Activated T-helper 2 cell treated with anti-CD3 and anti-CD28 coated beads, Interferon-gamma antibody, Interleukin-2, Interleukin-4, amounts not matched to agents 10 μg/mL and 5 μg/mL and 100 μg/mL, durations not matched to agents 14 hours and 24 hours and 36 hours (primary cell): ENCODE measurements at regions not wholly inside any gene's neighbourhood (a gene's known extent, or its start where the extent isn't known, plus 50 kb on each side); places are given as distances from the start of the nearest gene placed in this dataset.
"Not testable (repeated sequence)": the region's sequence is repeated elsewhere in the genome, so short reads cannot be mapped to it uniquely, and the experiment has no call there.

Source experiments
- DNase-seq: peaks from one replicate; pipeline ENCODE4 v3.0.0; 2021; ENCODE audit warnings: low spot score
- H3K27ac Mint-ChIP-seq: one replicate; pipeline ENCODE4 v1.8.0; 2021; ENCODE audit warnings: mixed read lengths
- H3K27me3 Mint-ChIP-seq: one replicate; pipeline ENCODE4 v1.8.0; 2021; ENCODE audit warnings: low read depth, mixed read lengths
- H3K36me3 Mint-ChIP-seq: one replicate; pipeline ENCODE4 v1.8.0; 2021; ENCODE audit warnings: low read depth, mixed read lengths
- H3K4me1 Mint-ChIP-seq: one replicate; pipeline ENCODE4 v1.8.0; 2021; ENCODE audit warnings: low read depth, mixed read lengths
- H3K4me3 Mint-ChIP-seq: one replicate; pipeline ENCODE4 v1.8.0; 2021; ENCODE audit warnings: low read depth, mild to moderate bottlenecking, moderate library complexity, mixed read lengths
- H3K9me3 Mint-ChIP-seq: one replicate; pipeline ENCODE4 v1.8.0; 2021; ENCODE audit warnings: mixed read lengths
- intact Hi-C: fragments of 100-400 bp; cut with micrococcal nuclease; formaldehyde crosslinking; loops from one replicate; pipeline ENCODE4 v1.15.1; 2023

DNA sequence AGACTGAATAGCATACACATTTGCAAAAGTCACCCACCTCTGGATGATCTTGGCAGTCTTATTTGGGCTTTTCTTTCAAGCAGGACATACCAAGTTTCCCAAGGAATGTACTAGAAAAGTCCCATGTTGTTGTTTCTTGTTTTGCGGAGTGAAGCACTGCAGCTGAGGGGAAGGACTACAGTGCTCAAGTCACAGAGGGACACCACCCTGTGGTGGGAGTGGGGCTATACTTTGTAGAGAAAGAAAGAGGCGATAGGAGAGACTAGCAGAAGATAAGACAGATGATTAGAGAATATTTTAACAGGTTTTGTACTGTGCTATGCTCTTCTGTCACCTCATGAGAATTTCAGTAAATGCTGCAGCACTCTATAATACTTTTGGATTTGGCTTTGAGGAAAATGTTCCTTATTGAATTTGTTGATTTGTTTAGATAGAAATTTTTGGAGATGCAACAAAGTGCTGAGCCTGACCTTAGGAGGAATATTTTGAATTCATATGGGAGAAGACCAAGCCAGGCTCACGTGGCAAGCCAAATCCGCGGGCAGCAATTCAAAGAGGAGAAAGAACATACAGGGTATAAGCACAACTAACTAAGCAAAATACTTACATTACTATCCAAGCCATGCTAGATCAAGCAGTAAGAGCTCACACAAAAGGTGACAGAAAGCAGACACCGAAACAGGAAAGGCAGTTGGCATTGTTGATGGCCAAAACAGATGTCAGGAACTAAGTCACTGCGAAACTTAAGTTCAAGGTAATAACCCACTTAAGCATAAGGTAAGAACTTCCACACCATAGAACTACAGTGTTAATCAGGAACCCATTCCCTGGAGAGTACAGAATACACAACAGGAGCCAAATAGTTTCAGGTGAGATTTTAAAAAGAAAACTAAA lies 280.3 kb upstream of the INTU start:
- Mint-ChIP-seq H3K36me3 (no peaks in the 10 kb centered on the region), H3K27ac (no peak overlapping the region), H3K9me3 (no peaks in the 10 kb centered on the region), H3K4me1 (no peaks in the 10 kb centered on the region), H3K27me3 (no peaks in the 10 kb centered on the region), H3K4me3 (no peak overlapping the region)
- DNase-seq, result no peak
- intact Hi-C loops, result no loop called here

DNA sequence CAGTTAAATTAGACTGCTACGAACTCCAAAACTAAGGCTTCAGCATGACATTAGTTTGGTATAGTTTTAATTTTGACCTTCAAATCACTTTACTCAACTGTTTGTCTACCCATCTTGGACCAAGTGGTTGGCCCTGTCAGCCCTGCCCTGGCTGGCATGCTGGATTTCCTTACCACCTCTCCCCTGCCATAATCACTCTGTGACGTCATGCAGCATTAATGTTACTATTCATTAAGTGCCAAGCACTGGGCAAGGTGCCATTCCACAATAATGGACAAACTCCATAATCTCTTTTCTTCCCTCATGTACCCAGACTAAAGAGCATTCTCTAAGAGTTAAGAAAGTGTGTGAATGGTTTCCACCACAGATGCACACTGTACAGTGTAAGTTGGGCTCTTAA lies 277.0 kb upstream of the INTU start:
- Mint-ChIP-seq H3K4me3 (no peak overlapping the region), H3K4me1 (no peaks in the 10 kb centered on the region), H3K27me3 (no peaks in the 10 kb centered on the region), H3K9me3 (no peaks in the 10 kb centered on the region), H3K27ac (no peak overlapping the region), H3K36me3 (no peaks in the 10 kb centered on the region)
- DNase-seq, result no peak
- intact Hi-C loops, result no loop called here

DNA sequence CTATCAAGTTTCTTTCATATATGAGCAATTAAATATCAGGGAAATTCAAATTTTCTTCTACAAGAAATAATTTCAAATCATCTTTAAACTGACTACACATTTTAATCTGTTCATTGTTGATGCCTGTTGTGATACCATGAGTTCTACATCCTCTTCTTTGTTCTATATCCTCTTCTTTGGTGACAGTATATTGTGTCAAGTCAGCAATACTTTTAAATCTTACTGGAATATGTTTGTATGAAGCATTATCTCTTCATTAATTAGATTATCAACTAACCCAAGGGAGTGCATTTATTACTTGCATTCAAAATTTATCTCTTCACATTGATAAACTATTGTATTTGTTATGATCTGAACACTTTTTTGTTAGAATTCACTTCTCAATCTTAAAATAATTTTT lies 275.0 kb upstream of the INTU start:
- peaks cover 8% of the 10 kb centered on the region for H3K9me3 Mint-ChIP-seq
- no peaks in the 10 kb centered on the region for H3K27me3 Mint-ChIP-seq
- intact Hi-C loops, result no loop called here
- no peak overlapping the region for H3K4me3 Mint-ChIP-seq
- H3K4me1 Mint-ChIP-seq, result no peaks in the 10 kb centered on the region
- H3K36me3 Mint-ChIP-seq, result no peaks in the 10 kb centered on the region
- no peak overlapping the region for H3K27ac Mint-ChIP-seq
- no peak for DNase-seq

DNA sequence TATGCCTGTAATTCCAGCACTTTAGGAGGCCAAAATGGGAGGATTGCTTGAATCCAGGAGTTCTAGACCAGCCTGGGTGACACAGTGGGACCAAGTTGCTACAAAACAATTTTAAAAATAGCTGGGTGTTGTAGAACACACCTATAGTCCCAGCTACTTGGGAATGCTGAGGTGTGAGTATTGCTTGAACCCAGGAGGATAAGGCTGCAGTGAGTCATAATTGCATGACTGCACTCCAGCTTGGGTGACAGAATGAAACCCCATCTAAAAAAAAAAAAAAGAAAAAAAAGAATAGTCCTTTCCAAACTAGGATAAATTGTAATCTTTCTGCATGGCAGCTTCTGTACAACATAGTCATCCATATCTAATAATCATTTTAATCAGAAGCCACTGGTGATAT lies 270.1 kb upstream of the INTU start:
- Mint-ChIP-seq H3K4me3 (no peak overlapping the region), H3K27me3 (no peaks in the 10 kb centered on the region), H3K36me3 (no peaks in the 10 kb centered on the region), H3K27ac (no peak overlapping the region), H3K9me3 (peaks cover 8% of the 10 kb centered on the region), H3K4me1 (no peaks in the 10 kb centered on the region)
- no peak for DNase-seq
- intact Hi-C loops, result no loop called here

DNA sequence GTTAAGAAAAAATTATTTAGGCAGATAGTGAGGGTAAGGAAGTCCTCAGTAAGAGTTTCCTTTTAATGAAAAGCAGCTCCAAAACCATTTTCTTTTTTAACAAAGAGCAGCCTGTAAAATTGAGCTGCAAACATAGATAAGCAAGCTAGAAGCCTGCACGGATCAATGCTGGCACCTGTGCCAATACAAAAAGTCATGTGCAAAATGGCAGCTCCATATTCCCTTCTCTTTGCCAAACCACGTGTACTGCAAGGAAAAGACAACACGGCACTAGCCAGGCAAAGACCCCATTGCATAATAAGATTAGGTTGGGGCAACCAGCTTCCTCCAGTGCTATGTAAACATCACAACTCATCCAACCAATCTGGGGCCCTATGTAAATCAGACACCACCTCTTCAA lies 268.4 kb upstream of the INTU start:
- Mint-ChIP-seq H3K27ac (no peak overlapping the region), H3K4me3 (no peak overlapping the region), H3K4me1 (no peaks in the 10 kb centered on the region), H3K36me3 (no peaks in the 10 kb centered on the region), H3K9me3 (peaks cover 8% of the 10 kb centered on the region), H3K27me3 (no peaks in the 10 kb centered on the region)
- intact Hi-C loops, result no loop called here
- DNase-seq, result no peak

DNA sequence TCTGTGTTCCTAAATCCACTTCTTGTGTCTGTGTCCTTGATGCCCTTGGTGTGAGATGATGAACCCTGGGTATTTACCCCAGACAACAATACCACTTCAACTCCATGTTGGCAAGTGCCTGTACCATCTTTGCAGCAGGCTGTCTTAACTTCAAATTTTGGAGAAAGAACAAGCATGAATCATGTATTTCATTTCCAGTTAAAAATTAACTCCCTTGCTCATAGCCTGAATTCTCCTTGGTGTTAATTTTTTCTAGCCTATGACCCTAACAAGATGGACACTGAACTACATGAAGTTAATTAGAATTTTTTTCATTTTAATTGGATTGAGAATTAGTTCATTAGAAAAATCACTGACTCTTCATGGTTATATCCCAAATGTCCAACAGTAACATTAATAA lies 267.8 kb upstream of the INTU start:
- Mint-ChIP-seq H3K27ac (no peak overlapping the region), H3K4me1 (no peaks in the 10 kb centered on the region), H3K27me3 (no peaks in the 10 kb centered on the region), H3K4me3 (no peak overlapping the region), H3K9me3 (peaks cover 8% of the 10 kb centered on the region), H3K36me3 (no peaks in the 10 kb centered on the region)
- DNase-seq, result no peak
- intact Hi-C loops, result no loop called here

DNA sequence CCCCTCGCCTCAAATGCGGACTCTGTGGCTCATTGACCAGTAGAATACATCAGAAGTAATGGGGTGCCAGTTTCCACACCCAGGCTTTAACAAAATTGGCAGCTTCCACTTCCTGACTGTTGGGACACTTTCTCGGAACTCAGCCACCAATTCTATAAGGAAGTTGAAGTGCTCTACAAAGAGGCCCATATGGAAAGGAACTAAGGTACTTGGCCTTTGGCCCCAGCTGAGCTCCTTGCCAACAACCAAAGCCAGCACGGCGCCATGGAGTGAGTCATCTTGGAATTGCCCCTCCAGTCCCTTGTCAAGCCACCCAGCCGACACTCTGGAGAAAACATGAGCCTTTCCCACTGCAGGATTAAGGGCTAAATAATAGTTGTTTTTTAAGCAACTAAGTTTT lies 262.2 kb upstream of the INTU start:
- Mint-ChIP-seq H3K9me3 (no peaks in the 10 kb centered on the region), H3K4me3 (no peak overlapping the region)

DNA sequence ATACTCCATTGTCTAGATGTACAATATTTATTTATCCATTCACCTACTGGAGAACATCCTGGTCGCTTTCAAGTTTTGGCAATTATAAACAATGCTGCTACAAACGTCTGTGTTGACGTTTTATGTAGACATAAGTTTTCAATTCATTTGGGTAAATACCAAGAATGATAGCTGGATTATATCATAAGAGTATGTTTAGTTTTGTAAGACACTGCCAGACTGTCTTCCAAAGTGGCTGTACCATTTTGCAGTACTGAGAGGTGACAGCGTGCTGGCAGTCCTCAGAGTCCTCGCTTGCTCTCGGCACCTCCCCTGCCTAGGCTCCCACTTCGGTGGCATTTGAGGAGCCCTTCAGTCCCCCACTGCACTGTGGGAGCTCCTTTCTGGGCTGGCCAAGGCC lies 253.3 kb upstream of the INTU start:
- intact Hi-C loops, result no loop called here
- no peak for DNase-seq
- H3K4me3 Mint-ChIP-seq, result no peak overlapping the region
- no peaks in the 10 kb centered on the region for H3K4me1 Mint-ChIP-seq
- no peaks in the 10 kb centered on the region for H3K27me3 Mint-ChIP-seq
- peaks cover 4% of the 10 kb centered on the region for H3K9me3 Mint-ChIP-seq
- no peaks in the 10 kb centered on the region for H3K36me3 Mint-ChIP-seq
- H3K27ac Mint-ChIP-seq, result no peak overlapping the region

More for the DNA sequence above, 262.2 kb upstream of the INTU start:
- Mint-ChIP-seq H3K27me3 (no peaks in the 10 kb centered on the region), H3K4me1 (no peaks in the 10 kb centered on the region), H3K36me3 (no peaks in the 10 kb centered on the region), H3K27ac (no peak overlapping the region)
- no peak for DNase-seq
- intact Hi-C loops, result no loop called here

DNA sequence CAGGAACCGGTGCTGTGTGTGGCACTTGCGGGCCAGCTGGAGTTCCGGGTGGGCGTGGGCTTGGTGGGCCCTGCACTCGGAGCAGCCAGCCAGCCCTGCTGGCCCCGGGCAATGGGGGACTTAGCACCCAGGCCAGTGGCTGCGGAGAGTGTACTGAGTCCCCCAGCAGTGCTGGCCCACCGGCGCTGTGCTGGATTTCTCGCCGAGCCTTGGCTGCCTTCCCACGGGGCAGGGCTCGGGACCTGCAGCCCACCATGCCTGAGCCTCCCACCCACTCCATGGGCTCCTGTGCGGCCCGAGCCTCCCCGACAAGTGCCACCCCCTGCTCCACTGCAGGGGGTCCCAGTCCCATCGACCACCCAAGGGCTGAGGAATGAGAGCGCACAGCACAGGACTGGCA lies 252.8 kb upstream of the INTU start:
- H3K4me3 Mint-ChIP-seq, H3K36me3 Mint-ChIP-seq, H3K27me3 Mint-ChIP-seq, DNase-seq, intact Hi-C loops, H3K27ac Mint-ChIP-seq, H3K4me1 Mint-ChIP-seq, H3K9me3 Mint-ChIP-seq: not testable (repeated sequence)

DNA sequence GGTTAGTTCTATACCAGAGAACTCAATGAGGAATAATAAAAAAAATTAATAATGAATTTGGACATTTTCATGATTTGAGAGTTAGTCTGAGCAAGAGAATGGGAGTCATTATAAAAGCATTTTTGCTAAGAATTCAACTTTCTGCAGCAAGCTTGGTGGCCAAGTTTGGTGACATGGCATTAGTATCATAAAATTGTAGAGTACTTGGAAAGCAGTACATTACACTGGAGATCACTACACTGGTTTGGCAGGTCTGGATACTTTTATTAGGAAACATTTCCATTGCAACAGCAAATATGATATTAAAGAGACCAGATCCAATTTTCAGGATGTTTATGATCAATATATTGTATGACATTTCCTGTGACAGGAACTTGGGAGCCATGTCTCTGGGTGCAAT lies 249.1 kb upstream of the INTU start:
- Mint-ChIP-seq H3K27me3 (no peaks in the 10 kb centered on the region), H3K36me3 (no peaks in the 10 kb centered on the region), H3K4me3 (no peak overlapping the region), H3K4me1 (no peaks in the 10 kb centered on the region), H3K27ac (no peak overlapping the region), H3K9me3 (peaks cover 4% of the 10 kb centered on the region)
- intact Hi-C loops, result no loop called here
- no peak for DNase-seq

DNA sequence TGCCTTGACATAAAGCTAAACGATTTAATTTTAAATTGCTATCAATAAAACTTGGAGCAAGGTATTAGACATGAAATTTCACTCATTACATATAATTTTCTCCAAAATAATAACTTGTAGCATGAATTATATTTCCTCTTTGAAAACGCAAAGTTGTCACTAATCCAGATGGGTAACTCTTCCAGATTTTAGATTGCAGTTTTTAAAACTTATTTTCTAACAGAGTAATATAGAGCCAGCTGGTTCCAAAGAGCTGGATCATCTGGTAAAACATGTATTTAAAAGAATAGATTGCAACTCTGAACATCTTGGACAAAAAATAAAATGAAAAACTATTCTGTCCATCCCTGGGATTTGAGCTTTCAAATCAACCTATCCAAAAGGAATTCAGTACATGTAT lies 238.2 kb upstream of the INTU start:
- Mint-ChIP-seq H3K27me3 (no peaks in the 10 kb centered on the region), H3K9me3 (no peaks in the 10 kb centered on the region), H3K4me1 (no peaks in the 10 kb centered on the region), H3K36me3 (no peaks in the 10 kb centered on the region), H3K4me3 (no peak overlapping the region), H3K27ac (no peak overlapping the region)
- no peak for DNase-seq
- intact Hi-C loops, result no loop called here

DNA sequence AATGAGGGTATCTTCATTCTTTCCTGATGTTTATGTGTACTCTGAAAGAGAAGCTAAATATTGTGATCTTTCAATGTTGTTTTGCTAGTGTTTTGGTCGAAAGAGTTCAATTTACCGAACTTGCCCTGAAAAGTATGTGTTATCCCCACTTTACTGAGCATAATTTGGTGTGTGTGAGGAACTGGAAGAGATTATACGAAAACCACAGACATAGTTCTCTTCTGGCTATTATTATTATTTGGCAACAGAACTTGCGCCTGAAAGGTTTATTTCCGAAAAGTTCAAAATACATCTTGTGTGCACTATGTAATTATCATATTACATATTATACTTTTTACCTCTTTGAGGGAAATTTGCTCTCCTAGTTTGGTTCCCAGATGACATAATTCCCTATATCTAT lies 232.5 kb upstream of the INTU start:
- H3K9me3 Mint-ChIP-seq, result no peaks in the 10 kb centered on the region
- DNase-seq, result no peak
- no peak overlapping the region for H3K4me3 Mint-ChIP-seq

DNA sequence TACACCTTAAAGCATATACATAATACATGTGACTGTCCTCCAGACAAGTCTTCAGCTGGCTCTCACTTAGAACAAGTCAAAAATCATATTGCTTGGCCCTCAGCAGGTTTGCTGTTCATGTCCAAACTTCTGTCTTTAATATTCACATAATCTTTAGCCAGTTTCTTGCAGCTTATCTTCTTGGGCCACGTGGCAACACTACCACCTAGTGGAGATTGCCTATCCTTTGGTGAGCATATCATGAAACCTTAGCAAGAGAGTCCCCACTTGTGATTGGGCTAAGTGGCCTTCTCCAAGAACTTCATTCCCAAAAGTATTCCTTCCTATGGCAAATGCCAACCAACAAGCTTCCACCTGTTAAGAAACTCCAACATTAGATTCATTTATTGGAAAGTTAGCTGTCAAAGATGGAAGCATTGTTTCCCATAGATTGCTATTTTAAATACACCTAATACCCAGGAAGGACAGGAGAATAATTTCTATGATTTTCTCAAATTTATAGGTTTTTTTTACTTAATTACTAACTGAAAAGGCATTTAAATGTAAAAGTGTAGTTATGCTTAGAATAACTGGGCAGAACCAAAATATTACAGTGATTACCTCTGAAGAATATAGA lies 231.9 kb upstream of the INTU start:
- Mint-ChIP-seq H3K36me3 (no peaks in the 10 kb centered on the region), H3K9me3 (no peaks in the 10 kb centered on the region), H3K4me3 (no peak overlapping the region), H3K27ac (no peak overlapping the region), H3K27me3 (no peaks in the 10 kb centered on the region), H3K4me1 (no peaks in the 10 kb centered on the region)
- intact Hi-C loops, result no loop called here
- DNase-seq, result no peak

More for the DNA sequence above, 232.5 kb upstream of the INTU start:
- Mint-ChIP-seq H3K36me3 (no peaks in the 10 kb centered on the region), H3K4me1 (no peaks in the 10 kb centered on the region), H3K27me3 (no peaks in the 10 kb centered on the region), H3K27ac (no peak overlapping the region)
- intact Hi-C loops, result no loop called here
